ENCODE measurements at regions not wholly inside any gene's neighbourhood (a gene's known extent, or its start where the extent isn't known, plus 50 kb on each side); places are given as distances from the start of the nearest gene placed in this dataset.
A peak's percentile ranks its signal among the peaks of the same experiment; 100 is the strongest.

DNA sequence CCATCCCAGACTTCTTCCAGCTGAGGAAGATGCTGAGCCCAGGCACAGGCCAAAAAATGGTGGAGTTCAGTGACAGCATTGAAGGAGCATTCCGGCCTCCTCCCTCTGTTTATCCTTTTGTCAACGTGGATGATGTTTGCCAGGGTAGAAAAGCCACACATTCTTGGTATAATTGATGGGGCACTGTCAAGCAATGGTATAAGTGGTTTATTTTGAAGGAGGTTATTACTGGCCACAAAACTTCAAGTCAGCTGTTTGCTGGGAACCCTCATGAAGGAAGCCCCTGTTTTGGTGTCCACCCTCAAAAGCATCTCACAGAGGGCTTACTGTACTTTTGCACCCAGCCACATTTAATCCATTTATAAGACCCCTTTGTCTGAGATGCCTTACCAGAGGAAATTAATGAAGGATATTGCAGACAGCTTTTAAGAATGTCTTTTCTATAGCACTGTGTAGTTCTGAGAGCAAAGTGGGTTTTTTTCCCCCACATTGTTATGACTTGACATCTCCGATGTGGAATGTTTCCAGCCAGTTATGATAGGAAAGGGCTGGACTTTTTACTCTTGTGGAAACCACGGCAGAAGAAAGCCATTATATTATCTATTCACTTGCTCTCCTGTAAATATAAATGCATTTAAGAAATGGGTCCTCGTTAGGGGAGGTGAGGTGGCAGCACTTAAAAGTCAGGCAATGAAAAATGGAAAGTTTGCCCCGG lies 95.5 kb upstream of the SPATA31D4 start:
- no peak for DNase-seq (ENCODE audit: low read depth)
- H3K4me3 ChIP-seq (ENCODE audit: control insufficient read depth, low read depth, low read length): no peak overlapping the region
- TF ChIP-seq, protein P1, sequence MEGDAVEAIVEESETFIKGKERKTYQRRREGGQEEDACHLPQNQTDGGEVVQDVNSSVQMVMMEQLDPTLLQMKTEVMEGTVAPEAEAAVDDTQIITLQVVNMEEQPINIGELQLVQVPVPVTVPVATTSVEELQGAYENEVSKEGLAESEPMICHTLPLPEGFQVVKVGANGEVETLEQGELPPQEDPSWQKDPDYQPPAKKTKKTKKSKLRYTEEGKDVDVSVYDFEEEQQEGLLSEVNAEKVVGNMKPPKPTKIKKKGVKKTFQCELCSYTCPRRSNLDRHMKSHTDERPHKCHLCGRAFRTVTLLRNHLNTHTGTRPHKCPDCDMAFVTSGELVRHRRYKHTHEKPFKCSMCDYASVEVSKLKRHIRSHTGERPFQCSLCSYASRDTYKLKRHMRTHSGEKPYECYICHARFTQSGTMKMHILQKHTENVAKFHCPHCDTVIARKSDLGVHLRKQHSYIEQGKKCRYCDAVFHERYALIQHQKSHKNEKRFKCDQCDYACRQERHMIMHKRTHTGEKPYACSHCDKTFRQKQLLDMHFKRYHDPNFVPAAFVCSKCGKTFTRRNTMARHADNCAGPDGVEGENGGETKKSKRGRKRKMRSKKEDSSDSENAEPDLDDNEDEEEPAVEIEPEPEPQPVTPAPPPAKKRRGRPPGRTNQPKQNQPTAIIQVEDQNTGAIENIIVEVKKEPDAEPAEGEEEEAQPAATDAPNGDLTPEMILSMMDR (IDR thresholded peaks at IDR 0.05; ENCODE audit: control insufficient read depth, insufficient read depth, low read depth, low read length, missing control alignments): no peak

DNA sequence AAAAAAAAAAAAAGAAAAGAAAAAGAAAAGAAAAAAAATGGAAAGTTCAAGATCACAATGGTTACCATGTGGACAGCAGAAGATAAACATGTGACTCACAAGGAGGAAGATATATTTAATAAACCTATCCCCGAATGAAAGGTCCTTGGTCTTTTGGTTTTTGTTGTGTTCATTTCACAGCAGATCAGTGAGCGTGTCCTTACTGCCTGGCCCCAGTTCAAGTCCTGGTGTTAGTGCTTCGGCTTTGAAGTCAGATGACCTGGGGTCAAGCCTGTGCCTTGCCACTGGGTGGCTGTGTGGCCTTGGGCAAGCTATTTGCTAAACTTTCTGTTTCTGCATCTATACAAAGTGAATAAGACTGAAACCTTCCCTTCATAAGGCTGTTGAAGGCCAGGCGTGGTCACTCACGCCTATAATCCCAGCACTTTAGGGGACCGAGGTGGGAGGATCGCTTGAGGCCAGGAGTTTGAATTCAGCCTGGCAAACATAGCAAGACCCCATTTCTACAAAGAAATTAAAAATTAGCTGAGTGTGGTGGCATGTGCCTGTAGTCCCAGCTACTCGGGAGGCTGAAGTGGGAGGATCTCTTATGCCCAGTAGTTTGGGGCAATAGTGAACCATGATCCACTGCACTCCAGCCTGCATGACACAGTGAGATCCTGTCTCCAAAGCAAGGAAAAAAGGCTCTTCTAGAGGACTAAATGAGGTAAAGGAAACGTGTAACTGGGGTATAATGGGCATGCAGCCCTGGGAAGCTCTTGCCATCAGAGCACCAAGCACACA lies 94.5 kb upstream of the SPATA31D4 start:
- DNase-seq (ENCODE audit: low read depth): no peak
- TF ChIP-seq, protein P1 (IDR thresholded peaks at IDR 0.05; ENCODE audit: control insufficient read depth, insufficient read depth, low read depth, low read length, missing control alignments): no peak
- H3K4me3 ChIP-seq (ENCODE audit: control insufficient read depth, low read depth, low read length): no peak overlapping the region

DNA sequence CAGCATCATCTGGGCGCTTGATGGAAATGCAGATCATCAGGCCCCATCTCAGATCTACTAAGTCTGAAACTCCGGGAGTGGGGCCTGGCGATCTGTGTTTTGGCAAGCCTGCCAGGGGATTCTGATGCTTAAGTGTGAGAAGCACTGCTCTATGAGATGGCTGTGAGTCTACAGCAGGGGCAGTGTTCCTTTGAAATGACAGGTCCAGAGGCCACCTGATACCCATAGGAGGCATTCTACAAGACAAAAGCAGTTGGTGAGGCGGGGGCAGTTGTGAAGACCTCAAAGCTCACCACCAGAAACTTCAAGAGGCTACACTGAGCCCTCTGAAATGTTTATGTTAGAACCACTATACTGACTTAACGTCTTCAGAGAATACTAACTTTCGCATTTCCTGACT lies 86.9 kb upstream of the SPATA31D4 start:
- TF ChIP-seq, protein P1 (IDR thresholded peaks at IDR 0.05; ENCODE audit: control insufficient read depth, insufficient read depth, low read depth, low read length, missing control alignments): no peak
- no peak overlapping the region for H3K4me3 ChIP-seq (ENCODE audit: control insufficient read depth, low read depth, low read length)
- DNase-seq (ENCODE audit: low read depth): no peak

DNA sequence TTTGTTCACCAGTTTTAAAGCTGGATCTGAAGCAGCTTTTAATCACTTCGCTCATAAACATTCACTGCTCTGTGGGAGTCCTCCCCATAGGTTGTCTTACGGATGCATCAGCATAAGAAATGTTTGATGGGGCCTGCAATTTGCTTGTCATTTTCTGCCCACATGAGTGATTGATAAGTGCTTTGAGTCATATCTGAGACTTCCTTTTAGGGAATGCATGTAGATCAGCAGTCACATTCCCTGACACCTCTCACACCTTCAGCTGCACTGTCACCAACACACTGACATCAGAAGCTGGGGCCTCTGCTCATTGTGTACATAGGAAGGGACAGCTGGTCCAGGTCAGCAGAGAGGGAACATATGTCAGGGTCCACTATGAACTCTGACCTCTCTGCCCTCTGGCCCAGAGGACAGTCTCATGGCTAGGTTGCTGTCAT lies 84.1 kb upstream of the SPATA31D4 start:
- no peak overlapping the region for H3K4me3 ChIP-seq (ENCODE audit: control insufficient read depth, low read depth, low read length)
- DNase-seq (ENCODE audit: low read depth): no peak
- TF ChIP-seq, protein P1 (IDR thresholded peaks at IDR 0.05; ENCODE audit: control insufficient read depth, insufficient read depth, low read depth, low read length, missing control alignments): no peak

DNA sequence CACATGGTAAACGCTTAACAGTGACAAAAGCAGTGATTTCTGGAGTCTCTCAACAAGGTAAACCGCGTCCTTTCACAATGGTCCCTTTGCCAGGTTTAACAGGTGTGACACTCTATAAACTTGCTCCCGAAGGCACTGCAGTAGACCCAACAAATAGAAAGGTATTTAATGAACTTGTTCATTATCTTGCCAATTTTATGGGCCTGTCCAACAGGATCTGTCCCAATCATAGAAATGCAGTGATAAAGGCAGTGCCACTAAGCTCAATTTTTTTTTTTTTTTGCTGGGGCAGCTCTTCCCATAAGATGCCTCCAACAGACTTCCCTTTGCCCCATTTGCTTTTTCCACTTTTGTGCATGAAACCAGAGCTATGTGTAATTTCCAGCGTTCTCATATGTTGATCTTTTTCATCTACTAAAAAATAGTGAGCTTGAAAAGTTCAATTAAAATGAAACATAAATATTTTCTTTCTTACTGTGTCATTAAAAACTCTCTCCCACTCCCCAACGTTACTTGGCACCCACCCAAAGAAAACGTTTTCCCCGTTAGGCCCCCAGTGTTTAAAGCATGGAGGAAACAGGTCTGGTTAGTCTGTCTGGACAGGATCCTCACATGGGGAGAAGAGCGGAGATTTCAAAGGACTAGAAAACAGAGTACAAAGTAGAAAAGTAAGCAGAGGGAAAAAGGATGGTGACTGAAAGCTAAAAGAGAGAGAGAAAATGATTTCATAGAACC lies 80.9 kb upstream of the SPATA31D4 start:
- DNase-seq (ENCODE audit: low read depth): no peak
- H3K4me3 ChIP-seq (ENCODE audit: control insufficient read depth, low read depth, low read length): no peak overlapping the region
- TF ChIP-seq, protein P1 (IDR thresholded peaks at IDR 0.05; ENCODE audit: control insufficient read depth, insufficient read depth, low read depth, low read length, missing control alignments): no peak

DNA sequence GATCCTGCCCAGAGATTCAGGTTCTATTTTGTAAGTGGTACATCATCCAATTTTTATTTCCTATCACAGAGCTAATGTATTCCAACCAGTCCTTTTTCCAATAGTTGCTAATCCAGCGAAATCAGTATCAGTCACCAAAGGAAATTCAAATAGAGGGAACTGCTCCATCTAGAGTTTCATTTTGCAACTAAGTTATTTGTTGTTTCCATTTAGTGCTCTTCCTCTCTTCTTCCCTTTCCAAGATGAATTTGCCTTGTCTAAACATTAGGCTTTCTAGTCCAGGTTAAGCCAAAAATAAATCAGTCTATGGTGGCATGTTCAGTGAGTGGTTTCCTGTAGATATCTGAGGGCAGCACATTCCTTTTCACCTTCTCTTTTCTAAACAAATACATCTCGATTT lies 79.8 kb upstream of the SPATA31D4 start:
- no peak for DNase-seq (ENCODE audit: low read depth)
- TF ChIP-seq, protein P1 (IDR thresholded peaks at IDR 0.05; ENCODE audit: control insufficient read depth, insufficient read depth, low read depth, low read length, missing control alignments): peak; percentile 45
- H3K4me3 ChIP-seq (ENCODE audit: control insufficient read depth, low read depth, low read length): no peak overlapping the region
